HUES48 (cell line): ENCODE measurements at regions not wholly inside any gene's neighbourhood (a gene's known extent, or its start where the extent isn't known, plus 50 kb on each side); places are given as distances from the start of the nearest gene placed in this dataset.

ENCODE experiments used
- H3K27ac ChIP-seq: one replicate; pipeline ENCODE4 v1.7.0; 2013; ENCODE audit warnings: low read depth, low read length, inconsistent platforms
- H3K27me3 ChIP-seq: 2 replicates; pipeline ENCODE4 v1.6.1; 2013; ENCODE audit warnings: mild to moderate bottlenecking, low read length; ENCODE audit not compliant: control insufficient read depth, insufficient read depth
- H3K36me3 ChIP-seq: 2 replicates; pipeline ENCODE4 v1.6.1; 2013; ENCODE audit warnings: low read length; ENCODE audit not compliant: control insufficient read depth, insufficient read depth
- H3K4me1 ChIP-seq: 2 replicates; pipeline ENCODE4 v1.6.1; 2013; ENCODE audit warnings: mild to moderate bottlenecking, low read length; ENCODE audit not compliant: control insufficient read depth, insufficient read depth
- H3K4me3 ChIP-seq: 2 replicates; pipeline ENCODE4 v1.5.1; 2013; ENCODE audit warnings: mild to moderate bottlenecking, low read depth, low read length
- H3K9ac ChIP-seq: 2 replicates; pipeline ENCODE4 v1.6.1; 2013; ENCODE audit warnings: mild to moderate bottlenecking, low read depth, low read length, moderate library complexity
- H3K9me3 ChIP-seq: 2 replicates; pipeline ENCODE4 v1.6.1; 2013; ENCODE audit warnings: low read length; ENCODE audit not compliant: control insufficient read depth, insufficient read depth

DNA sequence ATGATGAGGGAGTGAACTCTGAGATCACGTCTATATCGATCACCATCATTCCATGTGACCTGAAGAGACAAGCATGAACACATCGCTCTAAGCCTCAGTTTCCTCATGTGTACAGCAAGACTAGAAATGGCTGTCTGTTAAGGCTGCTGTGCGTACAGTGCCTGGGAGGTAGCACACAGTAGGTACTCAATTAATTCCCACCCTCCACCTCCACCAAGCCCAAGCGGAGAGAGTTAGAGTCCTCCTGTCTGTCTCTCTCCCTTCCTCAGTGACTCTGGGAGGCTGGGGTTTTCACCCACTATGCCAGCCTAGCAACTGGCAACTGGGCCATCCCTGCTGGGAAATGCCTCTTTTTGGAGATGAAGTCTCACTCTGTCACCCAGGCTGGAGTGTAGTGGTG lies 318.3 kb upstream of the CCL2 start:
- H3K27me3 ChIP-seq, result no peaks in the 10 kb centered on the region

GRCh38 chr17:33939959-33940358 lies 315.1 kb upstream of the CCL2 start:
- Histone ChIP-seq H3K9ac (no peak overlapping the region), H3K27me3 (no peaks in the 10 kb centered on the region), H3K36me3 (no peaks in the 10 kb centered on the region), H3K9me3 (no peaks in the 10 kb centered on the region), H3K4me1 (no peaks in the 10 kb centered on the region; the same call in 1 of the 2 replicates), H3K4me3 (no peak overlapping the region), H3K27ac (no peak overlapping the region)

More for the DNA sequence above, 318.3 kb upstream of the CCL2 start:
- no peak overlapping the region for H3K9ac ChIP-seq
- H3K4me3 ChIP-seq, result no peak overlapping the region
- no peaks in the 10 kb centered on the region for H3K9me3 ChIP-seq
- no peaks in the 10 kb centered on the region for H3K36me3 ChIP-seq
- H3K4me1 ChIP-seq, result no peaks in the 10 kb centered on the region; the same call in 1 of the 2 replicates
- no peak overlapping the region for H3K27ac ChIP-seq

DNA sequence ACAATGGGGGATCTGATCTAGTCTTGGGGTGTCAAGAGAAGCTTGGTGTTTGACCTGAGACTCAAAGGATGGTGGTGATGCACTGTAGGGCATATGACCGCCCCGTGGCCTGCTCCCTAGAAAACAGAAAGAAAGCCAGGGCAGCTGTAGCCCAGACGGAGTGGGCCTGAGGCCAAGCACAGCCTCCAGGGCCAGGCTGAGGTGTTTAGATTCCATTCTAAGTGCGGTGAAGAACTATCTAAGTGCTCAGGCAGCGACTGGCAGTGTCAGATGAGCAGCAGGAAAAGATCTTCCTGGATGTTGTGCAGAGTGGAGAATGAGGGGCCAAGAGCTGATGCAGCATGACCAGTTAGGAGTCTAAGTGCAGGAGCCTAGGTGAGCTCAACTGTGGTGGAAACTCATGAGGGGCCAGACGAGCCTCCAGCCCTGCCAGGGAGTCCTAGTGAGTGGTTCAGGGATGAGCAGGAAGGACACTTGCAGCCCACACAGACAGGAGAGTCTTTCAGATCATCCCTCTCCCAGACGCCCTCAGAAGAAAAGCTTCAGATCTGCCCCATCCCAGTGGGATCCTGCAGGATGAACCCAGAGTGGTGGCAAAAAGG lies 314.2 kb upstream of the CCL2 start:
- H3K4me1 ChIP-seq, result no peaks in the 10 kb centered on the region; the same call in 1 of the 2 replicates

GRCh38 chr17:33941744-33942143 lies 313.3 kb upstream of the CCL2 start:
- no peaks in the 10 kb centered on the region for H3K27me3 ChIP-seq
- H3K4me3 ChIP-seq, result no peak overlapping the region
- H3K4me1 ChIP-seq, result no peaks in the 10 kb centered on the region; the same call in 1 of the 2 replicates
- H3K9ac ChIP-seq, result no peak overlapping the region
- no peaks in the 10 kb centered on the region for H3K9me3 ChIP-seq
- H3K27ac ChIP-seq, result no peak overlapping the region
- H3K36me3 ChIP-seq, result no peaks in the 10 kb centered on the region

More for the DNA sequence above, 314.2 kb upstream of the CCL2 start:
- Histone ChIP-seq H3K36me3 (no peaks in the 10 kb centered on the region), H3K4me3 (no peak overlapping the region), H3K9ac (no peak overlapping the region), H3K9me3 (no peaks in the 10 kb centered on the region), H3K27me3 (no peaks in the 10 kb centered on the region), H3K27ac (no peak overlapping the region)

DNA sequence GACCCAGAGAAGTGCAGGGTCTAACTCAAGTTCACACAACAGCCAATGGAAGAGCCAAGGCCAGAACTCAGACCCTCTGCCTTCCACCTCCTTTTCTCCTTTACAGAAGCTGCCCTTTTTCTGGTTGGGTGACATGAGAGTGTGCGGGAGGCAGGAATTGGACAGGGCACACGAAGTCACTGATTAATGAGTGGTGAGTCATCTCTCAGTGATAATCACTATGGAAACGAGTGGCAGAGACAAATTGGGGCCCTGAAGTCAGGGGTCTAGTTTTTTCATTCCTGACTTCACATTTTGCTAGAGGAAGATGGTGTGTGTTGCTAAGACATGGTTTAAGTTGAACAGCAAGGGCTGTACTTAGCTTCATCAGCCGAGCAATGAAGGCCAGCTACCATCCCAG lies 312.7 kb upstream of the CCL2 start:
- Histone ChIP-seq H3K4me3 (no peak overlapping the region), H3K9me3 (no peaks in the 10 kb centered on the region), H3K27ac (no peak overlapping the region), H3K27me3 (no peaks in the 10 kb centered on the region), H3K4me1 (no peaks in the 10 kb centered on the region; the same call in 1 of the 2 replicates), H3K9ac (no peak overlapping the region), H3K36me3 (no peaks in the 10 kb centered on the region)

DNA sequence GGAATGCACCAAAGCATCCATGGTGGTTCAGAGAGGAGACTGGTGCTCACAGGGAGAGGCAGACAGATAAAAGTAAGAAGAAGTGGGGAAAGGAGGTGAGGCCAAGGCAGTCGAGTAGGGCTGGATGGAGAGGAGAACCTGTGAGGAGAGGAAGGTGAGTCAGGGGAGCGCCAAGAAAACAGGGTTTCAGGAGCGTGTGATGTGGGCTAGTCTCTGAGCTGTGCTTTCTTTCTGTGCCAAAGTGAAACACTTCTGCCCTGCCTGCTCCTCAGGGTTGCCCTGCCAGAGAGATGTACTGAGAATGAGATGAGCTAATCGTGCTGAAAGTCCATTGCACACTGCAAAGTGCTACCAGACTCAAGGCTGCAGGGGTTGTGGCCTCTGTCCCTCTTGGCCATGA lies 310.7 kb upstream of the CCL2 start:
- no peaks in the 10 kb centered on the region for H3K27me3 ChIP-seq
- H3K36me3 ChIP-seq, result no peaks in the 10 kb centered on the region
- H3K27ac ChIP-seq, result no peak overlapping the region
- H3K4me1 ChIP-seq, result no peaks in the 10 kb centered on the region; the same call in 1 of the 2 replicates
- H3K9ac ChIP-seq, result no peak overlapping the region
- H3K9me3 ChIP-seq, result no peaks in the 10 kb centered on the region
- no peak overlapping the region for H3K4me3 ChIP-seq

DNA sequence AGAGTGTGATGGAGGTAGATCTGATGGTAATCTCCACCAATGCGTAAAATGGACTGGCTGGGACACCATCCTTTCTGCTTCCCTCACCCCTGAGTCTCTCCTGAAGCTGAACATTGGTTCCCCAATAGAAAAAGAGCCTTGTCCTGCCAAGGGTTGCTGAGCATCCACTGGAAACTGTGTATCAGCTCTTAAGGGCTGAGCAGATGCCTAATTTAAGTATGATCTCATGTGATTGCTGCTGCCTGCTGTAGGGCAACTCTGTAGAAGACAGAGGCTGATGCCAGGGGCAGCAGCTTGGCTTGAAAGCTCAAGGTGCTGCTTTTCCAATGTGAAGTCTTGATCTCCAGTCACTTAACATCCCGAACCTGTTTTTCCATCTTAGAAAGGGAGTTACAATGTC lies 310.3 kb upstream of the CCL2 start:
- Histone ChIP-seq H3K36me3 (no peaks in the 10 kb centered on the region), H3K9me3 (no peaks in the 10 kb centered on the region), H3K9ac (no peak overlapping the region), H3K27ac (no peak overlapping the region), H3K4me3 (no peak overlapping the region), H3K27me3 (no peaks in the 10 kb centered on the region), H3K4me1 (no peaks in the 10 kb centered on the region; the same call in 1 of the 2 replicates)

DNA sequence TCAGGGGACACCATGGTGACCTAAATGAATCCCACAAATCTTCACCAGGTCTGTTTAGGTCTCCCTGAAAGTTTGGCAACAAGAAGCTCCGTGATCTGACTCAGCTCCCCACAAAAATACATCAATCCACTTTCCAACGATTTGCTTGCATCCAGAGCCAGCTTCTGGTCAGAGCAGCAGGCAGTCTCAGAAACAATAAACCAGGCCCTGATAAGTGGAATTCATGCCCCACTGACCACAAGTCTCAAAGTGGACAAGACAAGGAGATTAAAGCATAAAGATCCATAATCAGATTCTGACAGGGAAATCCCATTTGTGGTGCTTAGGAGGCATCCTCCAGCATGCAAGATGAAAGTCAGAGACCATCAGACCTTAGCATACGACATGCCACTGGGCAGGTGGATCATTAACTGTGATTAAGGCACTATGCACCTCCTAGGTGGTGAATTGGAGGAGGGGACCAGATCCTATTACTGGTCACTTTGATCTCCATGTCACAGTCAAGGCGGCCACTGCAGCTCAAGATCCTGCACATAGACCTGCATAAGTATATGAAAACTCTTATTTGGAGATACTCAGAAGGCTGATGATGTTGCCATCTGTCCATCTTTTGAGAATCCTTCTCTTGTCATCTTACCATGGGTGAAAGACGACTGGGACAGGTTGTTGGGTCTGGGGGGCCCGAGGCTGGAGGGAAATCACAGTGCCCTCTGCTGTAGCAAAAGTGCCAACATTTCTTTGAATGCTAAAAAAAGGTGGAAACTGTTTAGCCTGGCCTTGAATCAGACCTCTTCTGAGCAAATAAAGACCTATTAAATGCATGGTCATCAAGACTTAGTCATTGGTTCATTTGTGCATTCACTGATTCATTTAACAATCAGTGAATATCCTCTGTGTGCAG lies 309.2 kb upstream of the CCL2 start:
- H3K9me3 ChIP-seq, result no peaks in the 10 kb centered on the region
- no peak overlapping the region for H3K4me3 ChIP-seq
- no peaks in the 10 kb centered on the region for H3K27me3 ChIP-seq
- no peaks in the 10 kb centered on the region for H3K36me3 ChIP-seq
- no peaks in the 10 kb centered on the region for H3K4me1 ChIP-seq
- H3K9ac ChIP-seq, result no peak overlapping the region
- H3K27ac ChIP-seq, result no peak overlapping the region

DNA sequence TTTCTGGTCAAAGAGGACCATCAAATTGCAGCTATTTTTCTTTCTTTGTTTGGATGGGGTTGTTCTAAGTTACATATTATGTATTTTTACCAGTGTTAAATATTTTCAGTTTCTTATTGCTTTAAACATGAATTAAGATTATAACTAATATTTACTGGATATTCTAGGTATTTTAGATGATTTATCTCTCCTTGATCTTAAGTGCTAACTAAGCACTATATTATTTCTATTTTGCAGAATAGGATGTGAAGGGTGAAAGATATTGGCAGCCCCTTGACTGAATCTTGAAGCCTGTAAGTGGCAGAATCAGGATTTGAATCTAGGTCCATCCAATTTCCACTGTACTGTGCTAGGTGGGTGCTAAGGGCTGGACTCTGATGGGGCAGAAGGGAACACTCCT lies 307.3 kb upstream of the CCL2 start:
- Histone ChIP-seq H3K9ac (no peak overlapping the region), H3K36me3 (no peaks in the 10 kb centered on the region), H3K9me3 (no peaks in the 10 kb centered on the region), H3K27me3 (no peaks in the 10 kb centered on the region), H3K4me3 (no peak overlapping the region), H3K4me1 (no peaks in the 10 kb centered on the region), H3K27ac (no peak overlapping the region)

DNA sequence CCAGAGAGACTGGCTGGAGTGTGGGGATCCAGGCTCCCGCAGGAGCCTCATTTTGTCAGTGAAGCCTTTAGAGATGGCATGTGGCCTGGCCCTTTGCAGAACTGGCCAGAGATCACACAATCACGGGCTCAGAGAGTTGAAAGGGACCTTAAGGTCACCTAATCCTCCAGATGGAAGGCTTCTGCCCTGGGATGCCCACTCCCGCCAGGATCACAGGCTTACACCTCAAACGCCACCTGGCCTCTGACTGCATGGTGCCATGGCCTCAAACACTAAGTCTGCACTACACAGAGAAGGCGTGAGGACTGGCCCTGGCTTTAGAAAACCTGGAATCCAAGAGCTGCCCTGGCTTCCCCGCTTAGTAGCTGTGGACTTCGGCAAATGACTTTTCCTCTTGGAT lies 306.8 kb upstream of the CCL2 start:
- H3K36me3 ChIP-seq, result no peaks in the 10 kb centered on the region
- H3K27me3 ChIP-seq, result no peaks in the 10 kb centered on the region
- no peak overlapping the region for H3K9ac ChIP-seq
- no peaks in the 10 kb centered on the region for H3K9me3 ChIP-seq
- H3K27ac ChIP-seq, result no peak overlapping the region
- no peak overlapping the region for H3K4me3 ChIP-seq
- H3K4me1 ChIP-seq, result no peaks in the 10 kb centered on the region

DNA sequence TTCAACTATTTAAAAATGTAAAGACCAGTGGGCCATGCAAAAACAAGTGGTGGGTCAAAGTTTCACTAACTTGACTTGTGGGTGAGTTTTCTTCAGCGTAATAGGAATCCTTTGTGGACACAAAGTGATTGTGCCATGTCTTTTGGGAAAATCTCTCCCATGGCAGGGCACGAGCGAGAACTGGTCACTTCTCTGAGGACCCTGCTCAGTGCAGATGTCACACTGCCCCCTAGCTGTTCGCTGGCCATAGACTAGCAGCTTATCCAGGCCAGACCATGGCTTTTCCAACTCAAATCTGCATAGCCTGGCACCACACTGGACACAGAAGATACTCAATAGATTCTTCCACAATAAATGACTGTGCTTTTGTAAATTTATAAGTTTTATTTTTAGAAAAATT lies 306.0 kb upstream of the CCL2 start:
- Histone ChIP-seq H3K9me3 (no peaks in the 10 kb centered on the region), H3K4me1 (no peaks in the 10 kb centered on the region), H3K27me3 (no peaks in the 10 kb centered on the region), H3K27ac (no peak overlapping the region), H3K36me3 (no peaks in the 10 kb centered on the region), H3K4me3 (no peak overlapping the region), H3K9ac (no peak overlapping the region)
